ENCODE measurements at regions not wholly inside any gene's neighbourhood (a gene's known extent, or its start where the extent isn't known, plus 50 kb on each side); places are given as distances from the start of the nearest gene placed in this dataset.

- no peak overlapping the region for H3K4me3 ChIP-seq (ENCODE audit: low read depth, low read length)
- POLR2A ChIA-PET = no interaction called here
- CTCF ChIA-PET = no interaction called here
- no peaks in the 10 kb centered on the region for H3K9me3 ChIP-seq (ENCODE audit: control insufficient read depth, insufficient read depth, low read depth, low read length)
- no peak overlapping the region for H3K27ac ChIP-seq (ENCODE audit: extremely low read depth, low read depth, low read length)
- H3K36me3 ChIP-seq (ENCODE audit: control insufficient read depth in 2 of 2, insufficient read depth in 1 of 2, low read length in 2 of 2) = no peaks in the 10 kb centered on the region
- no peaks in the 10 kb centered on the region; the same call in 1 of the 2 replicates for H3K4me1 ChIP-seq (ENCODE audit: control insufficient read depth, insufficient read depth, low read length)
- TF ChIP-seq ZNF623 (tag by site-specific recombination; IDR thresholded peaks at IDR 0.05) = no peak
- no peak for TF ChIP-seq ZBTB7A (tag by site-specific recombination; IDR thresholded peaks at IDR 0.05; ENCODE audit: low read depth)
- TF ChIP-seq ZNF449 (tag by site-specific recombination; IDR thresholded peaks at IDR 0.05) = no peak
- TF ChIP-seq ZNF747 (tag by site-specific recombination; IDR thresholded peaks at IDR 0.05) = no peak
- no peak for TF ChIP-seq ZNF391 (tag by site-specific recombination; IDR thresholded peaks at IDR 0.05; ENCODE audit: borderline replicate concordance, low read depth)
- TF ChIP-seq ZNF239 (tag by site-specific recombination; IDR thresholded peaks at IDR 0.05) = no peak
- no peak for TF ChIP-seq ELK4 (IDR thresholded peaks at IDR 0.05; ENCODE audit: borderline replicate concordance, low read depth, low read length)
- TF ChIP-seq ZNF292 (tag by site-specific recombination; IDR thresholded peaks at IDR 0.05; ENCODE audit: borderline replicate concordance, low read depth) = no peak
- TF ChIP-seq PRDM1 (tag by site-specific recombination; IDR thresholded peaks at IDR 0.05) = no peak
These were observed 116.9 kb downstream of the NFKBIZ start for GRCh38 chr3:101966226-101966625.

- Histone ChIP-seq H3K9me3 (ENCODE audit: control insufficient read depth, insufficient read depth, low read depth, low read length) (no peaks in the 10 kb centered on the region), H3K36me3 (ENCODE audit: control insufficient read depth in 2 of 2, insufficient read depth in 1 of 2, low read length in 2 of 2) (no peaks in the 10 kb centered on the region), H3K4me1 (ENCODE audit: control insufficient read depth, insufficient read depth, low read length) (no peaks in the 10 kb centered on the region), H3K27ac (ENCODE audit: extremely low read depth, low read depth, low read length) (no peak overlapping the region), H3K4me3 (ENCODE audit: low read depth, low read length) (no peak overlapping the region)
- CTCF ChIA-PET = interaction anchor here (1.1 kb wide), 1 partner anchor 9 kb away, joined by 3 read pairs; no protein-coding TSS in a partner anchor
- POLR2A ChIA-PET = no interaction called here
- TF ChIP-seq ZNF549 (tag by site-specific recombination; IDR thresholded peaks at IDR 0.05) (no peak), ZNF645 (tag by site-specific recombination; IDR thresholded peaks at IDR 0.05) (no peak), ZNF140 (tag by site-specific recombination; IDR thresholded peaks at IDR 0.05) (no peak), SALL2 (tag by site-specific recombination; IDR thresholded peaks at IDR 0.05; ENCODE audit: borderline replicate concordance) (no peak)
These were observed 120.9 kb downstream of the NFKBIZ start for GRCh38 chr3:101970212-101970611.

GRCh38 chr3:101970905-101971304 lies 121.6 kb downstream of the NFKBIZ start:
- ChIA-PET CTCF (interaction anchor here (1.1 kb wide), 1 partner anchor 10 kb away, joined by 3 read pairs; no protein-coding TSS in a partner anchor), POLR2A (no interaction called here)
- no peak overlapping the region for H3K4me3 ChIP-seq (ENCODE audit: low read depth, low read length)
- TF ChIP-seq ZBTB6 (tag by site-specific recombination; IDR thresholded peaks at IDR 0.05) = peak; percentile 16; the same call in 1 of the 2 replicates
- TF ChIP-seq INSM2 (tag by site-specific recombination; IDR thresholded peaks at IDR 0.05) = no peak
- no peaks in the 10 kb centered on the region for H3K9me3 ChIP-seq (ENCODE audit: control insufficient read depth, insufficient read depth, low read depth, low read length)
- no peaks in the 10 kb centered on the region for H3K4me1 ChIP-seq (ENCODE audit: control insufficient read depth, insufficient read depth, low read length)
- H3K36me3 ChIP-seq (ENCODE audit: control insufficient read depth in 2 of 2, insufficient read depth in 1 of 2, low read length in 2 of 2) = no peaks in the 10 kb centered on the region
- H3K27ac ChIP-seq (ENCODE audit: extremely low read depth, low read depth, low read length) = no peak overlapping the region

Data from HEK293 (cell line).